ENCODE measurements at regions not wholly inside any gene's neighbourhood (a gene's known extent, or its start where the extent isn't known, plus 50 kb on each side); places are given as distances from the start of the nearest gene placed in this dataset.

DNA sequence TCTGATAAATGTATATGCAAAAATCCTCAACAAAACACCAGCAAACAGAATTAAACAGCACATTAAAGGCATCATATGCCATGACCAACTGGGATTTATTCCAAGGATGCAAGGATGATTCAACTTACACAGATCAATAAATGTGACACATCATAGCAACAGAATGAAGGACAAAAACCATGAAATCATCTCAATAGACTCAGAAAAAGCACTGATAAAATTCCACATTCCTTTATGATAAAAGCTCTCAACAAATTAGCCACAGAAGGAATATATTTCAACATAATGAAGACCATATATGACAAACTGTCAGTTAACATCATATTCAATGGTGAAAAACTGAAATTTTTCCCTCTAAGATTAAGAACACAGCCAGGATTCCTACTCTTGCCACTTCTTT is 691.6 kb downstream of the DIAPH3 start:
- H3K9me3 Mint-ChIP-seq (ENCODE audit: unreplicated experiment) = peaks cover 3% of the 10 kb centered on the region
- FAIRE-seq (peak; percentile 78), DNase-seq (ENCODE audit: low read depth) (peak; percentile 39)
- H3K27ac Mint-ChIP-seq (ENCODE audit: unreplicated experiment) = peak overlapping the region; percentile 6
- no peaks in the 10 kb centered on the region for H3K9me3 ChIP-seq (ENCODE audit: insufficient read depth, low read depth, low read length)
- TF ChIP-seq, protein P1, sequence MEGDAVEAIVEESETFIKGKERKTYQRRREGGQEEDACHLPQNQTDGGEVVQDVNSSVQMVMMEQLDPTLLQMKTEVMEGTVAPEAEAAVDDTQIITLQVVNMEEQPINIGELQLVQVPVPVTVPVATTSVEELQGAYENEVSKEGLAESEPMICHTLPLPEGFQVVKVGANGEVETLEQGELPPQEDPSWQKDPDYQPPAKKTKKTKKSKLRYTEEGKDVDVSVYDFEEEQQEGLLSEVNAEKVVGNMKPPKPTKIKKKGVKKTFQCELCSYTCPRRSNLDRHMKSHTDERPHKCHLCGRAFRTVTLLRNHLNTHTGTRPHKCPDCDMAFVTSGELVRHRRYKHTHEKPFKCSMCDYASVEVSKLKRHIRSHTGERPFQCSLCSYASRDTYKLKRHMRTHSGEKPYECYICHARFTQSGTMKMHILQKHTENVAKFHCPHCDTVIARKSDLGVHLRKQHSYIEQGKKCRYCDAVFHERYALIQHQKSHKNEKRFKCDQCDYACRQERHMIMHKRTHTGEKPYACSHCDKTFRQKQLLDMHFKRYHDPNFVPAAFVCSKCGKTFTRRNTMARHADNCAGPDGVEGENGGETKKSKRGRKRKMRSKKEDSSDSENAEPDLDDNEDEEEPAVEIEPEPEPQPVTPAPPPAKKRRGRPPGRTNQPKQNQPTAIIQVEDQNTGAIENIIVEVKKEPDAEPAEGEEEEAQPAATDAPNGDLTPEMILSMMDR (IDR thresholded peaks at IDR 0.05; ENCODE audit: insufficient read depth, low read depth, low read length) = no peak
- no peak for TF ChIP-seq EZH2 (IDR thresholded peaks at IDR 0.05; ENCODE audit: insufficient read depth, low read length)
- H3K36me3 Mint-ChIP-seq (ENCODE audit: low read depth, unreplicated experiment) = no peaks in the 10 kb centered on the region
- peaks cover 18% of the 10 kb centered on the region for H3K4me1 Mint-ChIP-seq (ENCODE audit: low read depth, unreplicated experiment)
- H2AFZ ChIP-seq (ENCODE audit: low read depth, low read length) = no peak overlapping the region
- no peak overlapping the region for H3K9ac ChIP-seq (ENCODE audit: low read length)
- H4K20me1 ChIP-seq (ENCODE audit: insufficient read depth, low read length) = no peaks in the 10 kb centered on the region
- no peak overlapping the region for H3K27ac ChIP-seq (ENCODE audit: low read depth, low read length)
- no peaks in the 10 kb centered on the region for H3K79me2 ChIP-seq (ENCODE audit: insufficient read depth, low read length)
- no peak overlapping the region for H3K4me3 ChIP-seq (ENCODE audit: insufficient read depth, low read depth, low read length)
- H3K4me1 ChIP-seq (ENCODE audit: insufficient read depth, low read length) = no peaks in the 10 kb centered on the region
- H3K27me3 Mint-ChIP-seq (ENCODE audit: low read depth, unreplicated experiment) = no peaks in the 10 kb centered on the region
- no peaks in the 10 kb centered on the region for H3K36me3 ChIP-seq (ENCODE audit: insufficient read depth, low read length)
- no peak overlapping the region for H3K4me3 Mint-ChIP-seq (ENCODE audit: unreplicated experiment)
- no peaks in the 10 kb centered on the region for H3K27me3 ChIP-seq (ENCODE audit: insufficient read depth, low read length)
- H3K4me2 ChIP-seq (ENCODE audit: low read length) = no peak overlapping the region

- Histone ChIP-seq H3K4me2 (ENCODE audit: low read length) (no peak overlapping the region), H3K27me3 (ENCODE audit: insufficient read depth, low read length) (no peaks in the 10 kb centered on the region), H3K79me2 (ENCODE audit: insufficient read depth, low read length) (no peaks in the 10 kb centered on the region), H3K9me3 (ENCODE audit: insufficient read depth, low read depth, low read length) (no peaks in the 10 kb centered on the region), H3K27ac (ENCODE audit: low read depth, low read length) (no peak overlapping the region), H3K36me3 (ENCODE audit: insufficient read depth, low read length) (no peaks in the 10 kb centered on the region), H3K4me1 (ENCODE audit: insufficient read depth, low read length) (no peaks in the 10 kb centered on the region), H4K20me1 (ENCODE audit: insufficient read depth, low read length) (no peaks in the 10 kb centered on the region), H2AFZ (ENCODE audit: low read depth, low read length) (no peak overlapping the region), H3K9ac (ENCODE audit: low read length) (no peak overlapping the region), H3K4me3 (ENCODE audit: insufficient read depth, low read depth, low read length) (no peak overlapping the region)
- FAIRE-seq (no peak), DNase-seq (ENCODE audit: low read depth) (no peak)
- peaks cover 20% of the 10 kb centered on the region for H3K4me1 Mint-ChIP-seq (ENCODE audit: low read depth, unreplicated experiment)
- no peak overlapping the region for H3K27ac Mint-ChIP-seq (ENCODE audit: unreplicated experiment)
- H3K9me3 Mint-ChIP-seq (ENCODE audit: unreplicated experiment) = peaks cover 2% of the 10 kb centered on the region
- H3K36me3 Mint-ChIP-seq (ENCODE audit: low read depth, unreplicated experiment) = no peaks in the 10 kb centered on the region
- TF ChIP-seq EZH2 (IDR thresholded peaks at IDR 0.05; ENCODE audit: insufficient read depth, low read length) = no peak
- TF ChIP-seq, protein P1 (IDR thresholded peaks at IDR 0.05; ENCODE audit: insufficient read depth, low read depth, low read length) = no peak
- no peak overlapping the region for H3K4me3 Mint-ChIP-seq (ENCODE audit: unreplicated experiment)
- no peaks in the 10 kb centered on the region for H3K27me3 Mint-ChIP-seq (ENCODE audit: low read depth, unreplicated experiment)
Measured at GRCh38 chr13:59474696-59475095, 689.0 kb downstream of the DIAPH3 start.

DNA sequence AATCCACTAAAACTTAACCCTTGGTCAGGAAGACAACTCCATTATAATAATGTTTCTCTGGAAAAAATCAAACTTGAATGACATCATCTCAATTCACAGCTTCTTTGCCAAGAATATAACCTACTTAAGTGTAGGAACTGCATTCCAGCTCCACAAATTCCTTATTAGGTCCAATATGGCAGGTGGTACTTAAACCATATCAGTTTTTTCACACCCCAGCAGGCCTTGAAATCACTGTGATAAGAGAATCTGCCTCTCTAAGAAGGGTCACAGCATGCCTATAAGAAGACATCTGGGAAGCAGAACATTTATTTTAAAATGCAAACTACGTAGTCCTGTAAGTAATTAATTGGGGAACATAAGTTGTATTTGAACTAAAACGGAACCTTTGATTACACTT is 687.8 kb downstream of the DIAPH3 start:
- Mint-ChIP-seq H3K27me3 (ENCODE audit: low read depth, unreplicated experiment) (no peaks in the 10 kb centered on the region), H3K4me3 (ENCODE audit: unreplicated experiment) (no peak overlapping the region), H3K27ac (ENCODE audit: unreplicated experiment) (no peak overlapping the region), H3K9me3 (ENCODE audit: unreplicated experiment) (peaks cover 2% of the 10 kb centered on the region), H3K36me3 (ENCODE audit: low read depth, unreplicated experiment) (no peaks in the 10 kb centered on the region), H3K4me1 (ENCODE audit: low read depth, unreplicated experiment) (peaks cover 28% of the 10 kb centered on the region)
- Histone ChIP-seq H3K79me2 (ENCODE audit: insufficient read depth, low read length) (no peaks in the 10 kb centered on the region), H3K9me3 (ENCODE audit: insufficient read depth, low read depth, low read length) (no peaks in the 10 kb centered on the region), H2AFZ (ENCODE audit: low read depth, low read length) (no peak overlapping the region), H3K27me3 (ENCODE audit: insufficient read depth, low read length) (no peaks in the 10 kb centered on the region), H3K4me1 (ENCODE audit: insufficient read depth, low read length) (no peaks in the 10 kb centered on the region), H4K20me1 (ENCODE audit: insufficient read depth, low read length) (no peaks in the 10 kb centered on the region), H3K4me3 (ENCODE audit: insufficient read depth, low read depth, low read length) (no peak overlapping the region), H3K4me2 (ENCODE audit: low read length) (no peak overlapping the region), H3K9ac (ENCODE audit: low read length) (no peak overlapping the region), H3K27ac (ENCODE audit: low read depth, low read length) (no peak overlapping the region), H3K36me3 (ENCODE audit: insufficient read depth, low read length) (no peaks in the 10 kb centered on the region)
- no peak for DNase-seq (ENCODE audit: low read depth)
- no peak for TF ChIP-seq EZH2 (IDR thresholded peaks at IDR 0.05; ENCODE audit: insufficient read depth, low read length)
- TF ChIP-seq, protein P1 (IDR thresholded peaks at IDR 0.05; ENCODE audit: insufficient read depth, low read depth, low read length) = no peak
- peak; percentile 5 for FAIRE-seq
